ENCODE measurements at regions not wholly inside any gene's neighbourhood (a gene's known extent, or its start where the extent isn't known, plus 50 kb on each side); places are given as distances from the start of the nearest gene placed in this dataset.

DNA sequence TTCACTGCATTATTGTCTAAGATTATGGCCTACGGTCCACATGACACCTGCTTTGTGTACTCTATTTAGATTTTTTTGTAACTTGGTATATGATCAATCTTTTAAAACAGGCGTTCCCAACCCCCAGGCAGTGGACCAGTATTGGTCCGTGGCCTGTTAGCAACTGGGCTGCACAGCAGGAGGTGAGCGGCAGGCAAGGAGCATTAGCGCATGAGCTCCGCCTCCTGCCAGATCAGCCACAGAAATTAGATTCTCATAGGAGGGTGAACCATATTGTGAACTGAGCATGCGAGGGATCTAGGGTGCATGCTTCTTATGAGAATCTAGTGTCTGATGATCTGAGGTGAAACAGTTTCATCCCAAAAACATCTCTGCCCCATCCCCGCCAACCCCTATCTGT, 228.4 kb upstream of the NR5A2 start:
- TF ChIP-seq, protein P1, sequence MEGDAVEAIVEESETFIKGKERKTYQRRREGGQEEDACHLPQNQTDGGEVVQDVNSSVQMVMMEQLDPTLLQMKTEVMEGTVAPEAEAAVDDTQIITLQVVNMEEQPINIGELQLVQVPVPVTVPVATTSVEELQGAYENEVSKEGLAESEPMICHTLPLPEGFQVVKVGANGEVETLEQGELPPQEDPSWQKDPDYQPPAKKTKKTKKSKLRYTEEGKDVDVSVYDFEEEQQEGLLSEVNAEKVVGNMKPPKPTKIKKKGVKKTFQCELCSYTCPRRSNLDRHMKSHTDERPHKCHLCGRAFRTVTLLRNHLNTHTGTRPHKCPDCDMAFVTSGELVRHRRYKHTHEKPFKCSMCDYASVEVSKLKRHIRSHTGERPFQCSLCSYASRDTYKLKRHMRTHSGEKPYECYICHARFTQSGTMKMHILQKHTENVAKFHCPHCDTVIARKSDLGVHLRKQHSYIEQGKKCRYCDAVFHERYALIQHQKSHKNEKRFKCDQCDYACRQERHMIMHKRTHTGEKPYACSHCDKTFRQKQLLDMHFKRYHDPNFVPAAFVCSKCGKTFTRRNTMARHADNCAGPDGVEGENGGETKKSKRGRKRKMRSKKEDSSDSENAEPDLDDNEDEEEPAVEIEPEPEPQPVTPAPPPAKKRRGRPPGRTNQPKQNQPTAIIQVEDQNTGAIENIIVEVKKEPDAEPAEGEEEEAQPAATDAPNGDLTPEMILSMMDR (conservative IDR thresholded peaks at IDR 0.05): no peak

DNA sequence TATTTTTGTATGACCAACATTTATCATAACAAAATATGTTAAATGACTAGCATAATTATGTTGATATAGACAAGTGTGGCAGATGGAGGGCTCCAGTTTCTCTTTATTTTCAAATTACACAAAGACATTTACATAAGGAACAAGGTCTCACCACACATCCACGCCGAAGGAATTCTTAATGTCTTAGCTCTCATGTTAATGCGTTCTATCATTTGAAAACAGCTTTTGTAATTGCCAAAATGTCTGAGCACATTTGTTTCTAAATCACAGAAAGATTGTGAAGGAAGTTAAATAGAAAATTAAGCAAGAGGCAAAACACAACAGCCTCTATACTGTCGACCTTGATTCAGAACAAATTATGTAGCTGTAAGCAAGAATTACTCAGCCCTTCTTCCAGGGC, 223.0 kb upstream of the NR5A2 start:
- no peak overlapping the region for H3K27ac ChIP-seq
- TF ChIP-seq, protein P1 (conservative IDR thresholded peaks at IDR 0.05): no peak

More for the DNA sequence above, 228.4 kb upstream of the NR5A2 start:
- H3K27ac ChIP-seq: no peak overlapping the region

DNA sequence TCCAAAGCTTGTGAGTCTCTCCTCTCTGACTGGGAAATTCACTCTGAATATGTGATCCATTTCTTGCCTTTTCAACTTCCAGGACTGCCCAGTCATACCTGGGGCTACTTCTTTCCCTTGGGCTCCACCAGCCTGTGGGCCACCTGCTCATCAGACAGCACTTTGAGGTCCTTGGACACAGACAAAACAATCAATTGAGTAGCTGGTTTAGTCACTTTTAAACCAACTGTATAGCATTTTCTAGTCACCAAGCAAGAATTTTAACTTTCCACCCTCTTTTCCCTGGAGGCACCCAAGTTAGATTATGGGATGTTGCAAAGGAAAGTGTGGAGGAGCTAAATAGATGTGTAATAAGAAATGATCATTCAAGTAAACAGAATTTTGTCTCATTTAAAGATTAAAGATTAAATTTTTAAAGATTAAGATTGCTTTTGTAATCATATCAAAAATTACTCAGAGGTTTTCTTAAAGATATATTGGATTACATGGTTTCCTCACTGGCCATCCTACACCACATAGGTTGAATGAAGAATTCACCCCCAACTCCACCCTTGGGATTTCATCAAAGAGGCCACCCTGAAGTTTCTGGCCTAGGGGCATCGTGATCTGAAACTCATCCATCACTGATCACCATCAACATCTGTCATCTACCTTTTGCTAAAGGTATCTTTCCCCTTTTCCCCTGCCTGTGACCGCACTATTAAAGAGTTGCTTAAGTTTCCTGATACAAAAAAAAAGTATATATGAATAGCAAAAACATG, 219.2 kb upstream of the NR5A2 start:
- H3K27ac ChIP-seq: no peak overlapping the region
- TF ChIP-seq, protein P1 (conservative IDR thresholded peaks at IDR 0.05): no peak

DNA sequence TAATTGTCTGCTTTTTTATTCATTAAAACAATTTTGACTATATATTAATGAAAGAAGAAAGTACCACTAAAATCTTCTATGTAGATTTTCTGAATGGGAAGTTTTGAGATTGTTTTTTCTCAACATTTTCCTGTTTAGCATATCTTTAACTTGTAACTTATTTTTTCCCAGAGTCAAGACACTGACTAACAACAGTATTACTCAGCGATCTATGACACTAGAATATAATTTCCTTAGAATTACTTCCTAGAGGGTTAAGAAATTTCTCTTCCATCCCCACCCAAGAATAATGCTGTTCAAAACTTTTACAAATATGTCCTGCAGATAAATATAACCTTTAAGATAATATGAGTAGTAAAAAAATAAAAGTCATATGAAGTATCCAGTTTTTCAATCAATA, 218.2 kb upstream of the NR5A2 start:
- TF ChIP-seq, protein P1 (conservative IDR thresholded peaks at IDR 0.05): no peak
- no peak overlapping the region for H3K27ac ChIP-seq

DNA sequence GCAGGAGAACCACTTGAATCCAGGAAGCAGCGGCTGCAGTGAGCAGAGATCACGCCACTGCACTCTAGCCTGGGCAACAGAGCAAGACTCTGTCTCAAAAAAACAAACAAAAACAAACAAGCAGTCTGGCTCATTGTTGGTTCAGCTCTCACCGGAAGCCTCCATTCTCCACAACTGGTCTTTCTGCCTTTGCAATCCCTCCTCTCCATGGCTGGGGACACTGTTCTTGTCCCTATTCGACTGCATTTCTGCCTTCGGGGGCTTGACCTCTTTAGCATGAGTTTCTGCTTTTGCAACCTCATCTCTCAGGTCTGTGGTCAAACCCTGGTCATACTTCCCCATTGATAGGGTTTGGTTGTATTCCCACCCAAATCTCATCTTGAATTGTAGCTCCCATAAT, 216.3 kb upstream of the NR5A2 start:
- TF ChIP-seq, protein P1 (conservative IDR thresholded peaks at IDR 0.05): no peak
- H3K27ac ChIP-seq: no peak overlapping the region

DNA sequence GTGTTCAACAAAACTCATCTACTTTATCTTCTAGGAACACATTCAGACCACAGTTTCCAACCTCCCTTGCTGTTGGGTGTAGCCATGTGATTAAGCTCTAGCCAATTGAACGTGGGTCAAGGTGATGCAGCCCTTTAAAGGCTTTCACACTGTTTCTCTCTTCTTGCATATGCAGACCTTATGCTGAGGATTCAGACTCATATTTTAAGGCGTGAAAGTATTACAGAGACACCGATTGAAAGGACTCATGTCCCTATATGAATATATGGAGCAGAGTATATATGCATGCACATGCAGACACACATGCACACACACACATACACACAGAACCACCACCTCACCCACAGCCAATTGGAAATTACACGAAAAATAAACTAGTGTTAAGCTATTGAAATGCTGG, 214.3 kb upstream of the NR5A2 start:
- TF ChIP-seq, protein P1 (conservative IDR thresholded peaks at IDR 0.05): no peak

DNA sequence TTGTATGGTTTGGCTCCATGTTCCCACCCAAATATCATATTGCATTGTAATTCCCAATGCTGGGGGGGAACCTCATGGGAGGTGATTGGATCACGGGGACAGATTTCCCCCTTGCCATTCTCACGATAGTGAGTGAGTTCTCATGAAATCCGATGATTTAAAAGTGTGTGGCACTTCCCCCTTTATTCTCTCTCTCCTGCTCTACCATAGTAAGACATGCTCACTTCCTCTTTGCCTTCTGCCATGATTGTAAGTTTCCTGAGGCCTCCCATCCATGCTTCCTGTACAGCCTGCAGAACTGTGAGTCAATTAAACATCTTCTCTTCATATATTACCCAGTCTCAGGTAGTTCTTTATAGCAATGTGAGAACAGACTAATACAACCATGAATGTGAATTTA, 211.6 kb upstream of the NR5A2 start:
- TF ChIP-seq, protein P1 (conservative IDR thresholded peaks at IDR 0.05): no peak
- no peak overlapping the region for H3K27ac ChIP-seq

More for the DNA sequence above, 214.3 kb upstream of the NR5A2 start:
- H3K27ac ChIP-seq: no peak overlapping the region

All from VCaP (cell line).